KMS-11 (cell line): ENCODE measurements at regions not wholly inside any gene's neighbourhood (a gene's known extent, or its start where the extent isn't known, plus 50 kb on each side); places are given as distances from the start of the nearest gene placed in this dataset.

Experiments
- H2AFZ ChIP-seq: fragments of 200-600 bp; sonication (generic); 2 replicates; pipeline ENCODE4 v1.6.1; 2016; ENCODE audit warnings: antibody characterized with exemption, mixed run types, low read depth
- H3K27ac ChIP-seq: fragments of 200-600 bp; sonication (generic); 2 replicates; pipeline ENCODE4 v1.6.1; 2016; ENCODE audit warnings: mild to moderate bottlenecking, mixed run types
- H3K27me3 ChIP-seq: fragments of 200-600 bp; sonication (generic); 2 replicates; pipeline ENCODE4 v1.6.1; 2017; ENCODE audit warnings: mild to moderate bottlenecking, low read depth, mixed run types, moderate library complexity; ENCODE audit not compliant: insufficient read depth
- H3K36me3 ChIP-seq: fragments of 200-600 bp; sonication (generic); 2 replicates; pipeline ENCODE4 v1.6.1; 2017; ENCODE audit warnings: mild to moderate bottlenecking, mixed run types; ENCODE audit not compliant: insufficient read depth
- H3K4me1 ChIP-seq: fragments of 200-600 bp; sonication (generic); 2 replicates; pipeline ENCODE4 v1.6.1; 2016; ENCODE audit warnings: mild to moderate bottlenecking, low read depth, mixed run types; ENCODE audit not compliant: poor library complexity, severe bottlenecking
- H3K4me2 ChIP-seq: fragments of 200-600 bp; sonication (generic); 2 replicates; pipeline ENCODE4 v1.7.0; 2016; ENCODE audit warnings: mild to moderate bottlenecking, mixed run types
- H3K4me3 ChIP-seq: fragments of 200-600 bp; sonication (generic); IDR thresholded peaks from 2 replicates; pipeline ENCODE4 v1.6.1; 2017; ENCODE audit warnings: low read depth, low read length, mixed read lengths; ENCODE audit not compliant: insufficient read depth
- H3K79me2 ChIP-seq: fragments of 200-600 bp; sonication (generic); 2 replicates; pipeline ENCODE4 v1.6.1; 2016; ENCODE audit warnings: low read depth, mixed run types; ENCODE audit not compliant: insufficient read depth
- H3K9ac ChIP-seq: fragments of 200-600 bp; sonication (generic); 2 replicates; pipeline ENCODE4 v1.6.1; 2016; ENCODE audit warnings: mild to moderate bottlenecking, mixed run types
- H4K20me1 ChIP-seq: fragments of 200-600 bp; sonication (generic); 2 replicates; pipeline ENCODE4 v1.6.1; 2016; ENCODE audit warnings: mild to moderate bottlenecking, mixed run types; ENCODE audit not compliant: insufficient read depth
- CTCF ChIP-seq: fragments of 200-600 bp; sonication (generic); conservative IDR thresholded peaks from 2 replicates; pipeline ENCODE4 v1.6.1; 2017; ENCODE audit warnings: low read depth, mild to moderate bottlenecking, antibody characterized with exemption, low read length, moderate library complexity, mixed read lengths

GRCh38 chr16:9546438-9546786 lies 455.0 kb downstream of the HAPSTR1 start:
- no peak overlapping the region for H3K4me2 ChIP-seq
- no peak overlapping the region for H3K4me3 ChIP-seq
- no peaks in the 10 kb centered on the region for H3K27me3 ChIP-seq
- no peak overlapping the region for H3K27ac ChIP-seq
- TF ChIP-seq CTCF, result no peak
- H3K4me1 ChIP-seq, result no peaks in the 10 kb centered on the region
- H4K20me1 ChIP-seq, result no peaks in the 10 kb centered on the region
- H3K36me3 ChIP-seq, result no peaks in the 10 kb centered on the region
- H2AFZ ChIP-seq, result no peak overlapping the region
- no peak overlapping the region for H3K9ac ChIP-seq
- no peaks in the 10 kb centered on the region for H3K79me2 ChIP-seq

- TF ChIP-seq CTCF, result no peak
- Histone ChIP-seq H3K9ac (no peak overlapping the region), H3K4me2 (no peak overlapping the region), H3K79me2 (no peaks in the 10 kb centered on the region), H2AFZ (no peak overlapping the region), H4K20me1 (no peaks in the 10 kb centered on the region), H3K36me3 (no peaks in the 10 kb centered on the region), H3K4me3 (no peak overlapping the region), H3K27ac (no peak overlapping the region), H3K27me3 (no peaks in the 10 kb centered on the region), H3K4me1 (no peaks in the 10 kb centered on the region)
These were observed 458.0 kb downstream of the HAPSTR1 start for GRCh38 chr16:9549487-9549886.

GRCh38 chr16:9555051-9555450 lies 463.6 kb downstream of the HAPSTR1 start:
- no peaks in the 10 kb centered on the region for H3K36me3 ChIP-seq
- H3K27ac ChIP-seq, result no peak overlapping the region
- H3K9ac ChIP-seq, result no peak overlapping the region
- no peaks in the 10 kb centered on the region for H3K27me3 ChIP-seq
- TF ChIP-seq CTCF, result no peak
- no peak overlapping the region for H3K4me2 ChIP-seq
- H3K4me1 ChIP-seq, result no peaks in the 10 kb centered on the region
- H3K4me3 ChIP-seq, result no peak overlapping the region
- H2AFZ ChIP-seq, result no peak overlapping the region
- H4K20me1 ChIP-seq, result no peaks in the 10 kb centered on the region
- no peaks in the 10 kb centered on the region for H3K79me2 ChIP-seq

DNA sequence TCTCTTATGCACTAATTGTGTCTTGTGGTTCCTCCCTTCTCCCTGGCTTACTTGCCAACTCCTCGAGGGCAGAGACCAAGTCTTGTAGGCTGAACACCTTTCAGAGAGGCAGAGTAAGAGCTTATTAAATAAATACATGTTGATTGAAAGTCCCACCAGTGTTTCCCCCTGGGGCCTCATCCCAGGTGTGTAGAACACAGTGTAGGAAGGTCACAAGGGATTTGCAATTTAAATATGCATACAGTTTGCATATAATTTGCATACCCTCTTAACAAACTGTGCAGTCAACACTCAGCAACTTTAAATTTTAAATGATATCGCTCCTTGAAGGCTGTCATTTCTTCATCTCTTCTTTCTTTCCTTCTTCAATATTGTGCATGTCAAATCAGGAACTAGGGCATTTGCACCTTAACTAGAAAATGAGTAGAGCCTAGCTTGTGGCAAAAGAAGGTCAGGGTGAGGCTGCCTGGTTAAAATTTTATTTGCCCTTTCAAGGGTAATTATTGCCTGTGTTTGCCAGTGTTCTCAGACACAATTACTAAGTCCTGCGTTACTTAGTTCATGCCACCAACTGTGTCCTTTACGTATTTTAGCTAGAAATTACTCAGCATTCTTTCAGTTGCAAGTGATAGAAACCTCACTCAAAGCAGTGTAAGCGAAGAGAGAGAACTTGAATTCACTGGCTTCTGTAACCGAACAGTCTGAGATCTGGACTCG lies 465.7 kb downstream of the HAPSTR1 start:
- Histone ChIP-seq H3K36me3 (no peaks in the 10 kb centered on the region), H4K20me1 (no peaks in the 10 kb centered on the region), H3K9ac (no peak overlapping the region), H3K4me2 (no peak overlapping the region), H3K79me2 (no peaks in the 10 kb centered on the region), H3K27me3 (no peaks in the 10 kb centered on the region), H3K4me3 (no peak overlapping the region), H3K27ac (no peak overlapping the region), H3K4me1 (no peaks in the 10 kb centered on the region), H2AFZ (no peak overlapping the region)
- TF ChIP-seq CTCF, result no peak
